ENCODE measurements at regions not wholly inside any gene's neighbourhood (a gene's known extent, or its start where the extent isn't known, plus 50 kb on each side); places are given as distances from the start of the nearest gene placed in this dataset.

GRCh38 chr13:22024381-22024994 lies 353.6 kb downstream of the FGF9 start:
- TF ChIP-seq ZFX (IDR thresholded peaks at IDR 0.05; ENCODE audit: borderline replicate concordance) (no peak), CTCF (IDR thresholded peaks at IDR 0.05) (no peak)
- no peak overlapping the region for H3K27ac ChIP-seq

DNA sequence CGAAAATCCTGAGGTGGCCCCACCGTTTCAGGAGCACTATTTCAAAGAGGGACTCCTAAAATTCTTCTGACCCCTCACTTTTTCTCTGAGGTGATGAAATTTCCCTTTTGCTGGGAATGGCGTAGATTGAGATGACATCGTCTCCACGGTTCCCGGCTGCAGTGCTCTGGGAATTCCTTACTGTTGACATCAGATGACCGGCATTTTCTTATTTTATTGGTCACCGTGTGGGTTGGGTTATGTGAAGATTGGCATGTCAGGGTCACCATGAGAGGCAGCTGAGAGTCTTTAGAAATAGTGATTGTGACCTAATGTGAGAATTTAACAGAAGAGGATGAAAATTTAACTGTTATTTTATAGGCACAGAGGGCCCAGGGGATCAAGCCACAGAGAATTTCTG lies 356.7 kb downstream of the FGF9 start:
- no peak overlapping the region for H3K27ac ChIP-seq
- TF ChIP-seq ZFX (IDR thresholded peaks at IDR 0.05; ENCODE audit: borderline replicate concordance) (no peak), CTCF (IDR thresholded peaks at IDR 0.05) (no peak)

DNA sequence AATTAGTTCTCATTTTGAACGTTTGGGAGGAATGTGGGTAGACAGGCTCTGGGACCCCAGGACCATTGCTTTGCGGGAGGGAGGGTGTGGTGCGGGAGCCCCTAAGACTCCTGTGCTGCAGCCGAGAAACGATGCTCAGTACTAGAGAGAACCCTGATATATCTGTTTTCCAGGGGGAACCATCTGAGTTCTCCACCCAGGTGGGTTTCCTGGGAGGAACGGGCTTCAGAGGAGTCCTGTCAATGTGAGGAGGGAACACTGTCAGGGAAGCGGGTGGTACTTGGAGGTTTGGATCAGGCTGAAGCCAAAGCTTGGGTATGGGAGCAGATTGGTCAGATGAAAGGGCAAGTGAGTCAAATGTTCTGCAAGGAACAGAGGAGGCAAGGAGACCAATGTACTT lies 358.0 kb downstream of the FGF9 start:
- H3K27ac ChIP-seq, result no peak overlapping the region

DNA sequence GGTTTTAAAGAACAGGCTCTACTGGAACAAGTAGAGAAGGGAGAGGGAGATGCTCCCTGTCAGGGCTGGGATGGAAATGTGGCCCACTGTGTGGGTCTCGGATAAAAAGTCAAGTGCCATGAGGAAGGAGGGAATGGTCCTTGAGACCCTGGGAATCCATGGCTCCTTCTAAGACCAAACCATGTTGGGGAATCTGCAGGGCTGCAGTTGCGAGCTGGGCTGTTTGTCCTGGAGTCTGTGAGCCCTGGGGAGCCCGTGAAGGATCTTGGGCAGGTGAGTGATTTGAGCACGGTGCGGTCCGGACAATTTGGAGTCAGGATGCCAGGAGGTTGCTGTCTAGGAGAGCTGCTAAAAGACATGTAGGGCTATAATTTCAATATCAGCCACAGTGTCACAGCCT lies 359.4 kb downstream of the FGF9 start:
- TF ChIP-seq CTCF (IDR thresholded peaks at IDR 0.05), result no peak
- no peak for TF ChIP-seq ZFX (IDR thresholded peaks at IDR 0.05; ENCODE audit: borderline replicate concordance)
- H3K27ac ChIP-seq, result no peak overlapping the region

More for the DNA sequence above, 358.0 kb downstream of the FGF9 start:
- TF ChIP-seq CTCF (IDR thresholded peaks at IDR 0.05), result no peak
- no peak for TF ChIP-seq ZFX (IDR thresholded peaks at IDR 0.05; ENCODE audit: borderline replicate concordance)

- no peak overlapping the region for H3K27ac ChIP-seq
- TF ChIP-seq ZFX (IDR thresholded peaks at IDR 0.05; ENCODE audit: borderline replicate concordance), result no peak
- TF ChIP-seq CTCF (IDR thresholded peaks at IDR 0.05), result no peak
These were observed 360.9 kb downstream of the FGF9 start for GRCh38 chr13:22031702-22032286.

GRCh38 chr13:22032905-22033304 lies 362.0 kb downstream of the FGF9 start:
- no peak for TF ChIP-seq CTCF (IDR thresholded peaks at IDR 0.05)
- no peak for TF ChIP-seq ZFX (IDR thresholded peaks at IDR 0.05; ENCODE audit: borderline replicate concordance)
- H3K27ac ChIP-seq, result no peak overlapping the region

GRCh38 chr13:22039961-22040360 lies 369.1 kb downstream of the FGF9 start:
- TF ChIP-seq CTCF (IDR thresholded peaks at IDR 0.05), result no peak
- TF ChIP-seq ZFX (IDR thresholded peaks at IDR 0.05; ENCODE audit: borderline replicate concordance), result no peak
- no peak overlapping the region for H3K27ac ChIP-seq

All from 22Rv1 (cell line).